Muscle layer of colon (tissue), 2 donors: ENCODE measurements at regions not wholly inside any gene's neighbourhood (a gene's known extent, or its start where the extent isn't known, plus 50 kb on each side); places are given as distances from the start of the nearest gene placed in this dataset.
"Not testable (repeated sequence)": the region's sequence is repeated elsewhere in the genome, so short reads cannot be mapped to it uniquely, and the experiment has no call there.

ENCODE experiments used
- H3K27ac ChIP-seq: one replicate; pipeline ENCODE4 v1.7.0; 2013; ENCODE audit warnings: low read depth, mild to moderate bottlenecking, low read length, moderate library complexity
- H3K27me3 ChIP-seq, 2 donors: one replicate each; pipeline ENCODE4 v1.7.0; 2013; ENCODE audit warnings: low read length in 2 of 2, mild to moderate bottlenecking in 2 of 2; ENCODE audit not compliant: insufficient read depth in 2 of 2, control insufficient read depth in 1 of 2
- H3K36me3 ChIP-seq: one replicate; pipeline ENCODE4 v1.7.0; 2013; ENCODE audit warnings: mild to moderate bottlenecking, low read length; ENCODE audit not compliant: insufficient read depth
- H3K4me1 ChIP-seq: one replicate; pipeline ENCODE4 v1.7.0; 2013; ENCODE audit warnings: mild to moderate bottlenecking, low read length; ENCODE audit not compliant: insufficient read depth
- H3K4me3 ChIP-seq, 2 donors: one replicate each; pipeline ENCODE4 v1.7.0; 2013; ENCODE audit warnings: low read length in 2 of 2, low read depth in 1 of 2, mild to moderate bottlenecking in 1 of 2, moderate library complexity in 1 of 2
- H3K9ac ChIP-seq: one replicate; pipeline ENCODE4 v1.7.0; 2013; ENCODE audit warnings: low read length
- H3K9me3 ChIP-seq: one replicate; pipeline ENCODE4 v1.7.0; 2013; ENCODE audit warnings: mild to moderate bottlenecking, low read length
- donor health status: abdominal sarcoma.
- donor health status: Adenocarcinoma of cecum.

- H3K27me3 ChIP-seq, H3K27ac ChIP-seq, H3K9me3 ChIP-seq, H3K9ac ChIP-seq, H3K36me3 ChIP-seq, H3K4me3 ChIP-seq, H3K4me1 ChIP-seq: not testable (repeated sequence)
Observed at GRCh38 chr2:87569689-87570397, 178.0 kb upstream of the PLGLB2 start.

GRCh38 chr2:87571889-87572465, 175.9 kb upstream of the PLGLB2 start:
- H3K4me1 ChIP-seq, H3K9ac ChIP-seq, H3K4me3 ChIP-seq, H3K9me3 ChIP-seq, H3K36me3 ChIP-seq, H3K27ac ChIP-seq, H3K27me3 ChIP-seq: not testable (repeated sequence)

- not testable (repeated sequence) for H3K9ac ChIP-seq, H3K4me3 ChIP-seq, H3K4me1 ChIP-seq, H3K27ac ChIP-seq, H3K27me3 ChIP-seq, H3K36me3 ChIP-seq, H3K9me3 ChIP-seq
Observed at GRCh38 chr2:87572906-87573305, 175.0 kb upstream of the PLGLB2 start.

- not testable (repeated sequence) for H3K4me3 ChIP-seq, H3K36me3 ChIP-seq, H3K9me3 ChIP-seq, H3K9ac ChIP-seq, H3K27me3 ChIP-seq, H3K4me1 ChIP-seq, H3K27ac ChIP-seq
Observed at GRCh38 chr2:87573386-87574192, 174.3 kb upstream of the PLGLB2 start.

- not testable (repeated sequence) for H3K36me3 ChIP-seq, H3K9me3 ChIP-seq, H3K27me3 ChIP-seq, H3K9ac ChIP-seq, H3K27ac ChIP-seq, H3K4me1 ChIP-seq, H3K4me3 ChIP-seq
Observed at GRCh38 chr2:87574193-87575119, 173.4 kb upstream of the PLGLB2 start.

GRCh38 chr2:87575138-87575537, 172.7 kb upstream of the PLGLB2 start:
- not testable (repeated sequence) for H3K27ac ChIP-seq, H3K27me3 ChIP-seq, H3K9ac ChIP-seq, H3K4me1 ChIP-seq, H3K36me3 ChIP-seq, H3K9me3 ChIP-seq, H3K4me3 ChIP-seq

- not testable (repeated sequence) for H3K4me3 ChIP-seq, H3K27me3 ChIP-seq, H3K36me3 ChIP-seq, H3K9ac ChIP-seq, H3K27ac ChIP-seq, H3K4me1 ChIP-seq, H3K9me3 ChIP-seq
Observed at GRCh38 chr2:87577358-87577757, 170.5 kb upstream of the PLGLB2 start.

GRCh38 chr2:87582152-87582551, 165.7 kb upstream of the PLGLB2 start:
- H3K36me3 ChIP-seq, H3K9me3 ChIP-seq, H3K27ac ChIP-seq, H3K4me3 ChIP-seq, H3K4me1 ChIP-seq, H3K9ac ChIP-seq, H3K27me3 ChIP-seq: not testable (repeated sequence)

GRCh38 chr2:87582579-87582978, 165.3 kb upstream of the PLGLB2 start:
- H3K4me3 ChIP-seq, H3K36me3 ChIP-seq, H3K27me3 ChIP-seq, H3K27ac ChIP-seq, H3K4me1 ChIP-seq, H3K9ac ChIP-seq, H3K9me3 ChIP-seq: not testable (repeated sequence)

- H3K4me1 ChIP-seq, H3K4me3 ChIP-seq, H3K27me3 ChIP-seq, H3K36me3 ChIP-seq, H3K27ac ChIP-seq, H3K9me3 ChIP-seq, H3K9ac ChIP-seq: not testable (repeated sequence)
Observed at GRCh38 chr2:87583370-87583769, 164.5 kb upstream of the PLGLB2 start.

GRCh38 chr2:87583803-87584202, 164.1 kb upstream of the PLGLB2 start:
- H3K4me3 ChIP-seq, H3K9me3 ChIP-seq, H3K27me3 ChIP-seq, H3K36me3 ChIP-seq, H3K9ac ChIP-seq, H3K27ac ChIP-seq, H3K4me1 ChIP-seq: not testable (repeated sequence)
